Liver (tissue), 8 donors: ENCODE measurements at regions not wholly inside any gene's neighbourhood (a gene's known extent, or its start where the extent isn't known, plus 50 kb on each side); places are given as distances from the start of the nearest gene placed in this dataset.

ENCODE experiments used
- DNase-seq: peaks from one replicate; pipeline ENCODE4 v3.0.0-alpha.2; 2017; ENCODE audit warnings: low spot score
- H3K27ac ChIP-seq, 2 donors: one replicate each; pipeline ENCODE4 v1.7.0; 2013; ENCODE audit warnings: inconsistent platforms in 2 of 2, low read length in 2 of 2, control low read depth in 1 of 2, low read depth in 1 of 2, mild to moderate bottlenecking in 1 of 2
- H3K27me3 ChIP-seq, 4 donors: one replicate each; pipeline versions ENCODE4 v1.6.1 to v1.7.0; 2013; ENCODE audit warnings: low read length in 3 of 4, inconsistent platforms in 1 of 4, mild to moderate bottlenecking in 1 of 4, moderate library complexity in 1 of 4; ENCODE audit not compliant: control insufficient read depth in 4 of 4, insufficient read depth in 4 of 4
- H3K36me3 ChIP-seq, 4 donors: one replicate each; pipeline versions ENCODE4 v1.6.1 to v1.7.0; 2013; ENCODE audit warnings: low read length in 3 of 4, mild to moderate bottlenecking in 3 of 4, low read depth in 1 of 4, moderate library complexity in 1 of 4; ENCODE audit not compliant: control insufficient read depth in 4 of 4, insufficient read depth in 3 of 4
- H3K4me1 ChIP-seq, 4 donors: one replicate each; pipeline versions ENCODE4 v1.6.1 to v1.7.0; 2013; ENCODE audit warnings: low read length in 3 of 4, mild to moderate bottlenecking in 3 of 4, moderate library complexity in 1 of 4; ENCODE audit not compliant: control insufficient read depth in 4 of 4, insufficient read depth in 4 of 4
- H3K4me3 ChIP-seq, 3 donors: one replicate each; pipeline versions ENCODE4 v1.6.1 to v1.7.0; 2013; ENCODE audit warnings: low read length in 3 of 3, control low read depth in 1 of 3, low read depth in 1 of 3, mild to moderate bottlenecking in 1 of 3
- H3K9ac ChIP-seq, 2 donors: one replicate each; pipeline ENCODE4 v1.7.0; 2013; ENCODE audit warnings: low read length in 2 of 2, mild to moderate bottlenecking in 2 of 2, moderate library complexity in 2 of 2, control low read depth in 1 of 2, low read depth in 1 of 2
- H3K9me3 ChIP-seq, 4 donors: one replicate each; pipeline versions ENCODE4 v1.6.1 to v1.7.0; 2013; ENCODE audit warnings: low read length in 3 of 4; ENCODE audit not compliant: control insufficient read depth in 4 of 4
- ATF3 ChIP-seq: IDR thresholded peaks from 2 replicates; pipeline ENCODE4 v1.6.1; 2016; ENCODE audit warnings: antibody characterized with exemption
- EGR1 ChIP-seq, 2 donors: IDR thresholded peaks; 2 replicates each; pipeline ENCODE4 v1.6.1; 2016 to 2018; ENCODE audit warnings: antibody characterized with exemption in 2 of 2, low read depth in 2 of 2
- FOXA1 ChIP-seq: IDR thresholded peaks from 2 replicates; pipeline ENCODE4 v1.6.1; 2016; ENCODE audit warnings: antibody characterized with exemption
- FOXA2 ChIP-seq: IDR thresholded peaks from 2 replicates; pipeline ENCODE4 v1.6.1; 2016; ENCODE audit warnings: antibody characterized with exemption
- GABPA ChIP-seq, 2 donors: IDR thresholded peaks in 1 of 2; conservative IDR thresholded peaks in 1 of 2; 2 replicates each; pipeline ENCODE4 v1.6.1; 2016; ENCODE audit warnings: antibody characterized with exemption in 2 of 2, mild to moderate bottlenecking in 1 of 2, moderate library complexity in 1 of 2
- HNF4A ChIP-seq, 2 donors: conservative IDR thresholded peaks; 2 replicates each; pipeline ENCODE4 v1.6.1; 2016; ENCODE audit warnings: antibody characterized with exemption in 2 of 2, mild to moderate bottlenecking in 2 of 2
- HNF4G ChIP-seq: IDR thresholded peaks from 2 replicates; pipeline ENCODE4 v1.6.1; 2016; ENCODE audit warnings: antibody characterized with exemption
- JUND ChIP-seq, 2 donors: IDR thresholded peaks; 2 replicates each; pipeline ENCODE4 v1.6.1; 2016; ENCODE audit warnings: antibody characterized with exemption in 2 of 2
- MAX ChIP-seq: IDR thresholded peaks from 2 replicates; pipeline ENCODE4 v1.6.1; 2016; ENCODE audit warnings: antibody characterized with exemption
- NR2F2 ChIP-seq: IDR thresholded peaks from 2 replicates; pipeline ENCODE4 v1.6.1; 2016; ENCODE audit warnings: antibody characterized with exemption
- RAD21 ChIP-seq, 2 donors: IDR thresholded peaks; 2 replicates each; pipeline ENCODE4 v1.6.1; 2016; ENCODE audit warnings: antibody characterized with exemption in 2 of 2, mild to moderate bottlenecking in 2 of 2
- REST ChIP-seq: IDR thresholded peaks from 2 replicates; pipeline ENCODE4 v1.6.1; 2016; ENCODE audit warnings: antibody characterized with exemption, mild to moderate bottlenecking
- RXRA ChIP-seq, 2 donors: IDR thresholded peaks; 2 replicates each; pipeline ENCODE4 v1.6.1; 2017 to 2018; ENCODE audit warnings: antibody characterized with exemption in 2 of 2, mild to moderate bottlenecking in 1 of 2
- SP1 ChIP-seq: IDR thresholded peaks from 2 replicates; pipeline ENCODE4 v1.6.1; 2018; ENCODE audit warnings: antibody characterized with exemption, mild to moderate bottlenecking
- TAF1 ChIP-seq: conservative IDR thresholded peaks from 2 replicates; pipeline ENCODE4 v1.6.1; 2016; ENCODE audit warnings: antibody characterized with exemption, mild to moderate bottlenecking
- YY1 ChIP-seq: IDR thresholded peaks from 2 replicates; pipeline ENCODE4 v1.6.1; 2016; ENCODE audit warnings: antibody characterized with exemption, mild to moderate bottlenecking
- whole genome bisulfite sequencing: extraction: QIAGEN DNeasy Blood & Tissue Kit; methylation state at CpG from one replicate; pipeline ENCODE4 v1.1.7; 2013; 5-methylcytosine and 5-hydroxymethylcytosine counted together
- TF ChIP-seq, protein P1 (sequence below): IDR thresholded peaks from 2 replicates; pipeline ENCODE4 v1.6.1; 2016; ENCODE audit warnings: antibody characterized with exemption
- TF ChIP-seq, protein P2 (sequence below): fragments of 150-350 bp; IDR thresholded peaks from 2 replicates; pipeline ENCODE4 v1.5.1; 2017; ENCODE audit warnings: improper control_type of control experiment, low read depth, low read length; ENCODE audit not compliant: missing input control
- donor health status: healthy.
- donor health status: healthy.
- donor health status: healthy.
- donor health status: healthy.
- donor health status: healthy.

GRCh38 chr14:66003082-66003730 lies 483.0 kb upstream of the CCDC196 start:
- no peak for DNase-seq
- TF ChIP-seq GABPA (IDR thresholded peaks at IDR 0.05 in 1 of 2, conservative IDR thresholded peaks at IDR 0.05 in 1 of 2) (no peak), HNF4A (conservative IDR thresholded peaks at IDR 0.05) (no peak), SP1 (no peak), NR2F2 (no peak), FOXA1 (no peak), TAF1 (no peak), REST (no peak), EGR1 (IDR thresholded peaks at IDR 0.05; ENCODE audit: low read depth in 2 of 2) (no peak)
- H3K9me3 ChIP-seq: peaks cover 0 to 20% (median 5%) of the 10 kb centered on the region in 4 donors
- H3K9ac ChIP-seq: no peak overlapping the region
- WGBS: 63% methylated on average over 10 of the region's 10 CpGs
- no peak overlapping the region for H3K27ac ChIP-seq
- H3K4me1 ChIP-seq: no peaks in the 10 kb centered on the region
- H3K36me3 ChIP-seq: no peaks in the 10 kb centered on the region
- H3K4me3 ChIP-seq: no peak overlapping the region
- no peaks in the 10 kb centered on the region for H3K27me3 ChIP-seq

- no peak for DNase-seq
- H3K9me3 ChIP-seq: peaks cover 0 to 5% (median 2%) of the 10 kb centered on the region in 4 donors
- H3K27ac ChIP-seq: no peak overlapping the region
- no peaks in the 10 kb centered on the region for H3K4me1 ChIP-seq
- H3K36me3 ChIP-seq: no peaks in the 10 kb centered on the region
- no peak overlapping the region for H3K9ac ChIP-seq
- H3K4me3 ChIP-seq: no peak overlapping the region
- TF ChIP-seq TAF1: no peak
- no peak for TF ChIP-seq FOXA1
- no peak for TF ChIP-seq REST
- TF ChIP-seq, protein P1, sequence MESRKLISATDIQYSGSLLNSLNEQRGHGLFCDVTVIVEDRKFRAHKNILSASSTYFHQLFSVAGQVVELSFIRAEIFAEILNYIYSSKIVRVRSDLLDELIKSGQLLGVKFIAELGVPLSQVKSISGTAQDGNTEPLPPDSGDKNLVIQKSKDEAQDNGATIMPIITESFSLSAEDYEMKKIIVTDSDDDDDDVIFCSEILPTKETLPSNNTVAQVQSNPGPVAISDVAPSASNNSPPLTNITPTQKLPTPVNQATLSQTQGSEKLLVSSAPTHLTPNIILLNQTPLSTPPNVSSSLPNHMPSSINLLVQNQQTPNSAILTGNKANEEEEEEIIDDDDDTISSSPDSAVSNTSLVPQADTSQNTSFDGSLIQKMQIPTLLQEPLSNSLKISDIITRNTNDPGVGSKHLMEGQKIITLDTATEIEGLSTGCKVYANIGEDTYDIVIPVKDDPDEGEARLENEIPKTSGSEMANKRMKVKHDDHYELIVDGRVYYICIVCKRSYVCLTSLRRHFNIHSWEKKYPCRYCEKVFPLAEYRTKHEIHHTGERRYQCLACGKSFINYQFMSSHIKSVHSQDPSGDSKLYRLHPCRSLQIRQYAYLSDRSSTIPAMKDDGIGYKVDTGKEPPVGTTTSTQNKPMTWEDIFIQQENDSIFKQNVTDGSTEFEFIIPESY: no peak
- no peak for TF ChIP-seq EGR1 (IDR thresholded peaks at IDR 0.05; ENCODE audit: low read depth in 2 of 2)
- TF ChIP-seq RAD21 (IDR thresholded peaks at IDR 0.05): no peak
- no peak for TF ChIP-seq FOXA2
- no peak for TF ChIP-seq YY1
- TF ChIP-seq NR2F2: no peak
- TF ChIP-seq RXRA (IDR thresholded peaks at IDR 0.05): no peak
- TF ChIP-seq HNF4G: no peak
- no peak for TF ChIP-seq SP1
- no peak for TF ChIP-seq MAX
- no peak for TF ChIP-seq HNF4A (conservative IDR thresholded peaks at IDR 0.05)
- no peak for TF ChIP-seq JUND (IDR thresholded peaks at IDR 0.05)
- TF ChIP-seq, protein P2, sequence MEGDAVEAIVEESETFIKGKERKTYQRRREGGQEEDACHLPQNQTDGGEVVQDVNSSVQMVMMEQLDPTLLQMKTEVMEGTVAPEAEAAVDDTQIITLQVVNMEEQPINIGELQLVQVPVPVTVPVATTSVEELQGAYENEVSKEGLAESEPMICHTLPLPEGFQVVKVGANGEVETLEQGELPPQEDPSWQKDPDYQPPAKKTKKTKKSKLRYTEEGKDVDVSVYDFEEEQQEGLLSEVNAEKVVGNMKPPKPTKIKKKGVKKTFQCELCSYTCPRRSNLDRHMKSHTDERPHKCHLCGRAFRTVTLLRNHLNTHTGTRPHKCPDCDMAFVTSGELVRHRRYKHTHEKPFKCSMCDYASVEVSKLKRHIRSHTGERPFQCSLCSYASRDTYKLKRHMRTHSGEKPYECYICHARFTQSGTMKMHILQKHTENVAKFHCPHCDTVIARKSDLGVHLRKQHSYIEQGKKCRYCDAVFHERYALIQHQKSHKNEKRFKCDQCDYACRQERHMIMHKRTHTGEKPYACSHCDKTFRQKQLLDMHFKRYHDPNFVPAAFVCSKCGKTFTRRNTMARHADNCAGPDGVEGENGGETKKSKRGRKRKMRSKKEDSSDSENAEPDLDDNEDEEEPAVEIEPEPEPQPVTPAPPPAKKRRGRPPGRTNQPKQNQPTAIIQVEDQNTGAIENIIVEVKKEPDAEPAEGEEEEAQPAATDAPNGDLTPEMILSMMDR: no peak
- TF ChIP-seq GABPA (IDR thresholded peaks at IDR 0.05 in 1 of 2, conservative IDR thresholded peaks at IDR 0.05 in 1 of 2): no peak
- TF ChIP-seq ATF3: no peak
- no peaks in the 10 kb centered on the region for H3K27me3 ChIP-seq
- 20% methylated on average over 2 of the region's 2 CpGs for WGBS
These were observed 480.2 kb upstream of the CCDC196 start for GRCh38 chr14:66005900-66006434.
